ENCODE measurements at regions not wholly inside any gene's neighbourhood (a gene's known extent, or its start where the extent isn't known, plus 50 kb on each side); places are given as distances from the start of the nearest gene placed in this dataset.

- TF ChIP-seq CTCF (IDR thresholded peaks at IDR 0.05; ENCODE audit: low read length) (no peak), EZH2 (IDR thresholded peaks at IDR 0.05; ENCODE audit: borderline replicate concordance, low read length) (no peak)
Observed at GRCh38 chr10:128278362-128278761, 152.1 kb upstream of the MKI67 start.
